GM19023 (cell line): ENCODE measurements at regions not wholly inside any gene's neighbourhood (a gene's known extent, or its start where the extent isn't known, plus 50 kb on each side); places are given as distances from the start of the nearest gene placed in this dataset.
"Not testable (repeated sequence)": the region's sequence is repeated elsewhere in the genome, so short reads cannot be mapped to it uniquely, and the experiment has no call there.

Experiments
- ATAC-seq: cut with Tn5 transposase; IDR thresholded peaks from one replicate; pipeline ENCODE4 v1.9.1; 2021; ENCODE audit warnings: mild to moderate bottlenecking, moderate library complexity; ENCODE audit not compliant: unreplicated experiment

DNA sequence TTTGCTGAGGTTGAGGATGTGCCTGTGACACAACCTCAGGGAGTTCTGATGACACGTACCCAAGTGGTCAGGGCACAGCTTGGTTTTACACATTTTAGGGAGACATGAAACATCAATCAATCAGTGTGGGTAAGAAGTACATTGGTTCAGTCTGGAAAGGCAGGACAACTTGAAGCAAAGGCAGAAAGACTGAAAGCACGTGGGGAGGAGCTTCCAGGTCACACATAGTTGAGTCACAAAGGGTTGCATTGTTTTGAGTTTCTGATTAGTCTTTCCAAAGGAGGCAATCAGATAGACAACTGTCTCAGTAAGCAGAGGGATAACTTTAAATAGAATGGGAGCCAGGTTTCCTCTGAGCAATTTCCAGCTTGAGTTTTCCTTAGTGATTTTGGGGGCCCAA is 1910.0 kb upstream of the AGA start:
- no peak for ATAC-seq

GRCh38 chr4:179353786-179354185 is 1911.5 kb upstream of the AGA start:
- ATAC-seq = no peak

DNA sequence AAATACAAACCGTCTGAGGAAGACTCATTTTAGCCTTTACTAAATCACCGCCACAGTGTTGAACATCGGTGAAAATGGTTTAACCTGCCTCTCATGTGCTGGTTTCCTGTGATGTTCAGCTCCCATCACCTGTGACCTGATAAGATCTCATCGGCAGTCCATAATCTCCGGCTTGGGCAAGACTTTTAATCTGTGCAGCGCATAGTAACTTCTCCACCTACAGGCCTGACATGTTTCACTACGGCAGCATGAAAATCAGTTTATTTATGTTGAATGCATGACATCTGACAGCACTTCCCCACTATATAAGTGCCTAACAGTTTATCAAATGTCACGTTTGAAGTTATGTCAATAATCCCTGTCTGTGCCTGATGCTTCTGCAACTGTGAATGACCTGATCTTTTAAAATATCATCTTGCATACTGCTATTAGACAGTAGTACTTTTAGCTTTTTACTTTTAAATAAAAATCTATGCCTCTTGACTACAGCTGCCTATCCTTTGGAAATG is 1919.8 kb upstream of the AGA start:
- no peak for ATAC-seq

DNA sequence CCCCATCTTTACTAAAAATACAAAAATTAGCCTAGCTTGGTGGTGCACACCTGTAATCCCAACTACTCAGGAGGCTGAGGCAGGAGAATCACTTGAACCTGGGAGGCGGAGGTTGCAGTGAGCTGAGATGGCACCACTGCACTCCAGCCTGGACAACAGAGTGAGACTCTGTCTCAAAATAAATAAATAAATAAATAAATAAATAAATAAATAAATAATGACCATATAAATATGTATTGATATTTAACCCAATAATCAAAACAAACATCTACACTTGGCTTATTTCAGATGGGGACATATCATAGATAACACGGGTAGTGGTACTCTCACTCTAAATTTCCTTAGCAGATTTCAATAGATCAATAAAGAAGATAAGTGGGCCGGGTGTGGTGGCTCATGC is 1923.7 kb upstream of the AGA start:
- not testable (repeated sequence) for ATAC-seq

GRCh38 chr4:179372242-179372641 is 1930.0 kb upstream of the AGA start:
- ATAC-seq = no peak

DNA sequence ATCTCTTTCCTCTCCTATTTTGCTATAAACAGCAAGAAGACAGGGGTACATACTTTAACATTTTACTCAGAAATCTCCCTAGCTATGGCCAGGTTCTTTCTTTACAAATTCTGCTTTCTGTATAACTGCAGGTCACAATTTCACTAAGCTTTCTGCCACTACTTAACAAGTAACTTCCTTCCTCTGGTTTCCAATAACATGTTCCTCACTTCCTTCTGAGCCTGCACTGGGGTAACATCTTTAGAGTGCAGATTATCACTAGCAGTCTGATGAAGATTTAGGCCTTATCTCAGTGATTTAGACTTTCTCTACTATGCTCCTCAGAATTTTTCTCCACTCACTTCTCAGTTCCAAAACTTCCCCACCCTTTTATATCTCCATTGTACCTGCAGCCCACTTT is 1930.5 kb upstream of the AGA start:
- no peak for ATAC-seq

DNA sequence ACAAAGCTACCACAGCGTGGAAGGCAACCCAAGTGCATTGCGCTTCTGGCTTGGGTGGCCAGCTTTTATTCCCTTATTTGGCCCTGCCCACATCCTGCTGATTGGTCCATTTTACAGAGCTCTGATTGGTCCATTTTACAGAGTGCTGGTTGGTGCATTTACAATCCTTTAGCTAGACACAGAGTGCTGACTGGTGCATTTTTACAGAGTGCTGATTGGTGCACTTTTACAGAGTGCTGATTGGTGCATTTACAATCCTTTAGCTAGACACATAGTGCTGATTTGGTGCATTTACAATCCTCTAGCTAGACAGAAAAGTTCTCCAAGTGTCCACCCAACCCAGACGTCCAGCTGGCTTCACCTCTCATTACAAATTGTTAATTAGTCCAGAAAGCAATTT is 1936.6 kb upstream of the AGA start:
- not testable (repeated sequence) for ATAC-seq

DNA sequence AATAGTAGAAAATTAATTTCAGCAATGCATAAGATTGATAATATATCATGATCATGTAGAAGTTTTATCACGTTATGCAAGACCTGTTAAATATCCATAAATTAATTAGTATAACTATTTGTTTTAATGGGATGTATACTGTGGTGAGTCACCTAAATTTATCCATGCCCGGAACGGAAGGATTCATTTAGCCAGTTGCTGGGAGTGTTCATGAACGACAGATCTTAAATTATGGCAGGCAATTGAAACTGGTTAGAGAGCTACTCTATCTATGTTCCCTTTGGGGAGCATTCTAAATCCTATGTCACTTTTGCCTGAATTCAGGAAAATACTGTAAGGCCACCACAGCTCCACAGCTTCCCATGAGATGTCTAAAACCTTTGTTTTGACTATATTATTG is 1950.5 kb upstream of the AGA start:
- no peak for ATAC-seq

DNA sequence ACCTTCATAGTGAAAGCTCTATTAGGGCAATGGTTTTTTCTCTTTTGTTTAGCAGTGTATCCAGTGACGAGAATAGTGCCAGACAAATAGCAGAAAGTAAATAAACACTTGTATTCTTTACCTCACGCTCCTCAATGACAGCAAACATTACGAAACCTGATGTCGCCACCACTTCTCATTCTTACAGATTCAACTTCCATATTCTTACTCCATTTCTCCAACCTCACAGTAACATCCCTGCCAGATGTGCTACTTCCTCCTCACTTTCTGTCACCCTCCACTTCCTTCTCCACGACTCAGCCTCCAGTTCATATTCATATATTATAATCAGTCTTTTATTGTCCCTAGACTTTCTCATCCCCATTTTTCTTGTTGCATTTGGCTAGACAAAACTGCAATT is 1956.2 kb upstream of the AGA start:
- no peak for ATAC-seq

DNA sequence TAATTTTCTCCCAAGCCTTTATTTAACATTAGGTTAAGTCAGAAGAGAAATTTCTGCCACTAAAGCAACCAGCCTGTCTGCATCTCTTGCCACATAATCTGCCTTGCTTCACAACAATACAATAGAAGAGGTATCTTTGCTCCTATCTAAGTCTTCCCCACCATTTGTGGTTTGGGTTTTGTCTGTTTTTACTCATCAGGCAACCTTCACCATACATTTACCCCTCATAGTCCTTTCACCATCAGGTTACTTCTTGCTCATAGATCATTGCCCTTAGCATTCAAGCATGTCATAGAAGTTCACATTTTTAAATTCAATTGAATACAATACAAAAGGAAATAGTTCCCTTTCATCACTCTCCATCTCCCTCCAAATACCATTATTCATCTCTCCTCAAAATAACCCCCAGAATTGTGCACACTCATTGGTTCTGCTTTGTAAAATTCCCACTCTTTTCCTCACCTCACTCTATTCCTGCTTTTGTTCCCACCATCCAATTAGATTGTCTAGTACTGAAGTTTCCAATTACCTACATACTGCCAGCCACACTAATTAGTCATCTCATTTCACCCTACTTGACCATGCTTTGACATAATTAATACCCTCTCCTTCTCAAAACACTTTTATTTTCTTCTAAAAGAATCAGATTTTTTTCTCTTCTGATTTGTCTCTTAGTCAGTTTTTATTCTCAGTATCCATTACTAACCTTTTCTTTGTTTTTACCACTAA is 1957.0 kb upstream of the AGA start:
- no peak for ATAC-seq

DNA sequence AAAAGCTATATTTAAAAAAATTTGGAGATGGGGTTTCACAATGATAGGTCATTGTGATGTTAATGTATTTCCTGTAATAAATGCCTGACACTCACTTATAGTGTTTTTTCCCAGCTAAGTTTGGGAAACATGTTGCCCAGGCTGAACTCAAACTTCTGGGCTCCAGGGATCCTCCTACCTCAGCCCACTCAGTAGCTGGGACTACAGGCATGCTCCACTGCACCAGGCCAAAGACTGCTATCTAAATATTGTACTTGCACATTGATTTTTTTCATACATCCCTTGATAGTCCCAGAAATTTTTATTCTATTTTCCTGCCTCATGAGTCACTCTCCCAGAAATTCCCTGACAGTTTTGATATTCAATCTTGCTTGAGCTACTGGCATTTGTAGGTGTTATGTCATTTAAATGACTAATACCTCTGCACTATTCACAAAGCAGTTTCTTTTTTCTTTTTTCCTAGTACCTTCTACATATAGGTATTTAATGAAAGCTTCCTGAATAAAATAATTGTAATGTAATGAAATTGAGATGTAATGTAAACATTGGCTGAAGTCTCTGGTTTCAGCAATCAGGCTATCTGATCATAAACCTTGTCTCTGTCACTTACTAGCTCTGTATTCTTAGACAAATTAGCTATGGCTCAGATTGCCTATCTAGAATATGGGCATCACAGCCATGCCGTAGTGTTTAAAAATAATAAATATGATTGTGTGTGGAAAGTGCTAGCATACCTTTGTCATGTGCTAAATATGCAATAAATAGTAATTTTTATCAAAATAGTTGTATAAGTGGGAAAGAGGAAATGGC is 1973.0 kb upstream of the AGA start:
- no peak for ATAC-seq

GRCh38 chr4:179415847-179416223 is 1973.6 kb upstream of the AGA start:
- no peak for ATAC-seq

DNA sequence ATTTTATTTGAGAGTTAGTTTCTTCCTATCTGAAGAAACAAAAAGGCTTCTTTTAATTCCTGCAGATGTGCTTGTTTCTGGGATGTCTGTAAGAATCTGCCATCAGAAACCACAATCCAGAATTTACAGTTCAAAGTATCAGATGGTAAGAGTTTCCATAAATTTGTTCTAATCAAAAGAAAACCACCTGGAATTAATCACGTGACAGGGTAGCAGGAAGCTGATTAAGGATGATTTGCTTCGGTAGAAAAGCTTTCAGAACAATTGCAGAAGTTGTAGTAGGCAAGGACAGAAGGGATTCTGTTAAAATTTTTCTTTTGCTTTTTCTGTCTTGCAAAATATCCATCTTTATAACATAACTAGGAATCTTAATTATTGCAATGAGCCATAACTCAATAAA is 1975.1 kb upstream of the AGA start:
- no peak for ATAC-seq

- ATAC-seq = no peak
Observed at GRCh38 chr4:179437962-179438361, 1995.7 kb upstream of the AGA start.

DNA sequence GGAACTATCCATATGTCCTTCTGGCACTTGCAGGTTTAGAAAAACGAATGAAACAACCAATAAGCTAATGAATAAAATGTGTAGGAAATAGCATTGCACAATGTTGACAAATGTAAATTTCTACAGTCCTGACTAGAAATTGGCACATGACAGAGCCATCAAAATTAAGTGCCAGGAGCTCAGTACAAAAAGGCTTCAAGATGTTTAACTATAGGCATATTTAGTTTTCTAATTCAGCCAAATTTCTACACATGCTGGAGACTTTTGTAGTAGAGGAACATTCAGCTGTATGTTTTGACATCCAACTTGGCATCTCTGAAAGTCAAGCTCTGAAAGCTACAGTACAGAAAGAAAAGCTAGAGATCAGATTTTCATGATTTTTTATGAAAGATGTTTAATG is 1999.4 kb upstream of the AGA start:
- no peak for ATAC-seq

DNA sequence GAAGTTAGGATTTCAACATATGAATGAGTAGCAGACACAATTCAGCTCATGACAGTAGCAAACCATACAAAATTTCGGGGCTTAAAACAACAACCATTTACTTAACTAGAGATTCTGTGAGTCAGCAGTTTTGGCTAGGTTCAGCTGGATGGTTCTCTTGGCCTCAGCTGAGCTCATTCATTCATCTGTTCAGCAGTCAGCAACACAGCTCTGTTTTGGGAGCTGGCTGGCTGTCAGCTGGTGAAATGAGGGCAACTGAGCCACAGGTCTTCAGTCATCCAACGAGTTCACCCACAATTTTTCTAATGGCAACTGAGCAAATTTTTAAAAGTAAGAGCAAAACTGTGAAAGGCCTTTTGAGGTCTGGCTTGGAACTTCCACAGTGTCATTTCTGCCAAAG is 2005.1 kb upstream of the AGA start:
- no peak for ATAC-seq

DNA sequence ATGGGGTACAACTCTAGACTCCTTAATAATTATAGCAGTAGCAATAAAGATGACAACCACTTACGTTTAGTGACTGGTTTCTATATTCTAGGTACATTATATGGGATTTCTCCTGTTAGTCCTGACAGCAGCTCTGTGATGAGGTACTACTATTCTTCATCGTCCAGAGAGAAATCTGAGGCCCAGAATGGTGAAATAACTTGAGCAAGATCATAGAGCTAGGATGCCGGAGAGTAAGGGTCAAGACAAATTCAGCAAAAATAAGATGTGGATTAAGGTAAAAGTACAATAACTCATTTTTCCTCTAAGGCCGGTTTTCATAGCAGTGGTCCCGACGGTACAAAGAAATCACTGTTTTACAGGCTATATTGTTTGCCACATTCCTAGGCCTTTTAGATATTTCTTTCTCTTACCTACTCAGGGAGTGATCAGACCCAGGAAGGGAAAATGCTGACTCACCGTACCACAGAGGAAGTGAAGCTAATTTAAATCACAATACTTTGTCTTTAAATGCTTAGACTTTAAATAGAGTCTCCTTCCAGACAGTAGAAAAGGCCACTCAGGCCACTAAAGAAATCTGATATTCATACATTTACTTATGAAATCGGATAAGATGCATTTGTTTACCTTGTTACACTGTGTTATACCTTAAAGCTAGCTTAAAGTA is 2023.0 kb upstream of the AGA start:
- ATAC-seq = no peak

- ATAC-seq = no peak
Observed at GRCh38 chr4:179467878-179468277, 2025.6 kb upstream of the AGA start.

DNA sequence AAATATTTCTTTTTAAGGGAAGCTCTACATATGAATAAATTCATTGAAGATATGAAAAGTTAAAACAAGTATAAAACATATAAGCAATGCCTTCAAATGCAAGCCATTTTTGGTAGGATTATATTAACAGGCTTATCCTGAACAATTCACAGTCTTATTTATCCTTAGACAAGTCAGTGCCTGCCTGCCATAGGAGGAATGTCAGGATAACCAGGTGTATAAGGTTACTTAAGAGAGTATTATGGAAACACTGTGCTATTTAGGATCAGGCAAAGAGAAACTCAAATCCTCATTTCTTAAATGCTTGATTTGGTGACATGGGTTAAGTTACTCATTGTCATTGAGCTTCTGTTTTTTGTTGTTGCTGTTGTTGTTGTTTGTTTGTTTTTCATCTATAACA is 2029.9 kb upstream of the AGA start:
- ATAC-seq = no peak

DNA sequence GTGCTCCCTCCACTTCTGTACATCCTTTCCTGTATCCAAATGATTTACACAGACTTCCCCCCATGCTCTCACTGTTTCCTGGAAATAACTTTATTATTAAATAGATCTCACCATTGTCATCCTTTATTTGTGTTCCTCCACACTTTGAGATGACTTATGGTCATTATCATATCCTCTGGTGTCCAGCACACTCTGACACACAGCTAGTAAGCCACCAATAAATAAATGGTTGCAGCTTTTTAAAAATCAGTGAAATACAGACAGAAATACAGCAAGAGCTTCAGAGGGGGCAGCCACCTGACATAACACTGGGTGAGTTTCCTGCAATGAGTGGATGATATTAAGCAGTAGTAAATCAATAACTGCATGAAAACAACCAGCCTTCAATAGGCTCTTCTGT is 2036.4 kb upstream of the AGA start:
- ATAC-seq = no peak

GRCh38 chr4:179485781-179486180 is 2043.5 kb upstream of the AGA start:
- ATAC-seq = no peak
